ENCODE measurements at regions not wholly inside any gene's neighbourhood (a gene's known extent, or its start where the extent isn't known, plus 50 kb on each side); places are given as distances from the start of the nearest gene placed in this dataset.

GRCh38 chr1:171431994-171432393 is 53.3 kb upstream of the PRRC2C start (continued):
- TF ChIP-seq RXRA (IDR thresholded peaks at IDR 0.05; ENCODE audit: insufficient read depth, low read depth, low read length): no peak
- no peak for TF ChIP-seq SUZ12 (IDR thresholded peaks at IDR 0.05; ENCODE audit: low read length)
- TF ChIP-seq RAD21 (IDR thresholded peaks at IDR 0.05 in 1 of 2, conservative IDR thresholded peaks at IDR 0.05 in 1 of 2; ENCODE audit: low read depth in 2 of 2, low read length in 2 of 2): no peak
- no peak for TF ChIP-seq SIX5 (IDR thresholded peaks at IDR 0.05; ENCODE audit: low read depth, low read length)
- no peak for TF ChIP-seq TAF1 (IDR thresholded peaks at IDR 0.05; ENCODE audit: low read depth, low read length)
- TF ChIP-seq FOSL1 (IDR thresholded peaks at IDR 0.05; ENCODE audit: insufficient read depth, low read depth, low read length): no peak
- no peak for TF ChIP-seq MAFK (IDR thresholded peaks at IDR 0.05; ENCODE audit: low read depth, low read length)
- TF ChIP-seq JUND (IDR thresholded peaks at IDR 0.05; ENCODE audit: low read length): no peak
- peak in 1 of 2 experiments; percentile 74 for TF ChIP-seq BCL11A (IDR thresholded peaks at IDR 0.05; ENCODE audit: low read depth in 2 of 2, low read length in 2 of 2)
- peak; percentile 41 for TF ChIP-seq ASH2L (IDR thresholded peaks at IDR 0.05; ENCODE audit: low read length)
- TF ChIP-seq CREB1 (IDR thresholded peaks at IDR 0.05): no peak
- peak in 1 of 2 experiments; percentile 78; a peak in 1 of 3 replicates for TF ChIP-seq EP300 (IDR thresholded peaks at IDR 0.05; ENCODE audit: borderline replicate concordance in 1 of 2, low read depth in 2 of 2, low read length in 2 of 2)
- TF ChIP-seq NANOG (IDR thresholded peaks at IDR 0.05; ENCODE audit: insufficient read depth, low read depth, low read length, poor library complexity, severe bottlenecking): peak; percentile 98
- TF ChIP-seq BRCA1 (IDR thresholded peaks at IDR 0.05; ENCODE audit: low read depth, low read length): no peak
- TF ChIP-seq TEAD4 (IDR thresholded peaks at IDR 0.05; ENCODE audit: low read depth, low read length): no peak
- TF ChIP-seq SP1 (IDR thresholded peaks at IDR 0.05; ENCODE audit: low read depth, low read length): peak; percentile 83
- no peak for TF ChIP-seq POLR2A (IDR thresholded peaks at IDR 0.05; ENCODE audit: control extremely low read depth in 1 of 2, low read depth in 2 of 2, low read length in 2 of 2)
- no peak for TF ChIP-seq RBBP5 (IDR thresholded peaks at IDR 0.05; ENCODE audit: borderline replicate concordance, low read depth, low read length)
- 0 out of 4 replicates have a peak, but pooled peaks of 1 of the 2 experiments have one; percentile 40 for TF ChIP-seq HDAC2 (IDR thresholded peaks at IDR 0.05; ENCODE audit: borderline replicate concordance in 1 of 2, low read depth in 2 of 2, low read length in 2 of 2)
- TF ChIP-seq MAX (IDR thresholded peaks at IDR 0.05): no peak

All from H1 (cell line).